LNCaP clone FGC (cell line): ENCODE measurements at regions not wholly inside any gene's neighbourhood (a gene's known extent, or its start where the extent isn't known, plus 50 kb on each side); places are given as distances from the start of the nearest gene placed in this dataset.

ENCODE experiments used
- DNase-seq: peaks from one replicate; pipeline ENCODE4 v3.0.0-alpha.2; 2011; ENCODE audit warnings: low read depth
- H3K4me3 ChIP-seq: 2 replicates; pipeline ENCODE4 v1.5.1; 2011; ENCODE audit warnings: mild to moderate bottlenecking, low read depth, low read length, control low read depth
- TF ChIP-seq, protein P1 (sequence below): IDR thresholded peaks from 2 replicates; pipeline ENCODE4 v1.5.1; 2012; ENCODE audit warnings: mild to moderate bottlenecking; ENCODE audit not compliant: control insufficient read depth, insufficient read depth; ENCODE audit errors: extremely low read depth

- TF ChIP-seq, protein P1, sequence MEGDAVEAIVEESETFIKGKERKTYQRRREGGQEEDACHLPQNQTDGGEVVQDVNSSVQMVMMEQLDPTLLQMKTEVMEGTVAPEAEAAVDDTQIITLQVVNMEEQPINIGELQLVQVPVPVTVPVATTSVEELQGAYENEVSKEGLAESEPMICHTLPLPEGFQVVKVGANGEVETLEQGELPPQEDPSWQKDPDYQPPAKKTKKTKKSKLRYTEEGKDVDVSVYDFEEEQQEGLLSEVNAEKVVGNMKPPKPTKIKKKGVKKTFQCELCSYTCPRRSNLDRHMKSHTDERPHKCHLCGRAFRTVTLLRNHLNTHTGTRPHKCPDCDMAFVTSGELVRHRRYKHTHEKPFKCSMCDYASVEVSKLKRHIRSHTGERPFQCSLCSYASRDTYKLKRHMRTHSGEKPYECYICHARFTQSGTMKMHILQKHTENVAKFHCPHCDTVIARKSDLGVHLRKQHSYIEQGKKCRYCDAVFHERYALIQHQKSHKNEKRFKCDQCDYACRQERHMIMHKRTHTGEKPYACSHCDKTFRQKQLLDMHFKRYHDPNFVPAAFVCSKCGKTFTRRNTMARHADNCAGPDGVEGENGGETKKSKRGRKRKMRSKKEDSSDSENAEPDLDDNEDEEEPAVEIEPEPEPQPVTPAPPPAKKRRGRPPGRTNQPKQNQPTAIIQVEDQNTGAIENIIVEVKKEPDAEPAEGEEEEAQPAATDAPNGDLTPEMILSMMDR = peak; percentile 5; the same call in 1 of the 2 replicates
- no peak overlapping the region for H3K4me3 ChIP-seq
- no peak for DNase-seq
These were observed 159.3 kb downstream of the TSEN15 start for GRCh38 chr1:184210862-184211261.

GRCh38 chr1:184212649-184213314 lies 161.3 kb downstream of the TSEN15 start:
- TF ChIP-seq, protein P1 = no peak
- H3K4me3 ChIP-seq = no peak overlapping the region
- no peak for DNase-seq

DNA sequence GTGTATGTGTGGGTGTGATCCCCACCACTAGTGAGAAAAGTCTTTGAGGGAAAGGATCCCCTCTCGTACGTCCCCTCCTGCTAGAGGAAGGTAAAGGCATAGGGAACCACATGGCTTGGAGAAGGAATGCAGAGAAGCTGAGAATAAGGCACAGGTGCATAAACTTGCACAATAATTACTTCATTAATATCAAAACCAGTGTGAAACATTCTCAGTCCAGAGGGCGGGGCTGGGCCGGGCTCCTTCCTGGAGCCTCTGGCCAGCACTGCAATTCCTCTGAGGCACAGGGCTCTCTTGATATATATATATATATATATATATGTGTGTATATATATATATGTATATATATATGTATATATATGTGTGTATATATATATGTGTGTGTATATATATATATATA lies 162.6 kb downstream of the TSEN15 start:
- DNase-seq = no peak
- H3K4me3 ChIP-seq = no peak overlapping the region
- TF ChIP-seq, protein P1 = no peak

GRCh38 chr1:184215274-184215925 lies 163.9 kb downstream of the TSEN15 start:
- H3K4me3 ChIP-seq = no peak overlapping the region
- no peak for DNase-seq
- TF ChIP-seq, protein P1 = no peak

DNA sequence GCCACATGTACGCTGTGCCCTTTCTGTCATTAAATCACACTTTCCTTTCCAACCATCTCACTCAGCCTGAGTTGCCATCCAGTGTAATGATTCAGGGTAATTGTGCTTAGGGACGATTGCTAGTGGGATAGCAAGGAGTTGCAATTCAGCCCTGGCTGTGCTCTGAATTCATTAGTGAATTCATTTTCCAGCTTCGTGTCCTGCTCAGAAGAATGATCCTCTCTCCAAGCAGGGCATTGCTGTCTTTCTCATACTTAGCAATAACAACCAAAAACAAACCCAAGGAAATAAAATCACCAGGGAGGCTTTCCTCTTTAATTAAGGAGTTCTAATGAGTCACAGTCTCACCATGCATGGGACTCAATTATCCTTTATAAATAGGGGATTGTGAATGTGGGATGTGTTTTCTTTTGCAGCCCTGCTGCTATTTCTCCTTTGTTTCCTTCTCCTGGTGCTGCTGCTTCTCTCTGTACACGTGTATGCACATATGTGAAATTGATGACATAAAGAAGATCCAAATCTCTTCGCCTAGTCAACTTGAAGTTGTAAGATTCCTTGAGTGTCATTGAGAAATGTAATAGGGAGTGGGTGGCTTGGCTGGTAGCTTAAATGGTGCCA lies 167.0 kb downstream of the TSEN15 start:
- DNase-seq = no peak
- TF ChIP-seq, protein P1 = no peak
- H3K4me3 ChIP-seq = no peak overlapping the region

- TF ChIP-seq, protein P1 = no peak
- DNase-seq = no peak
- H3K4me3 ChIP-seq = no peak overlapping the region
These were observed 167.4 kb upstream of the C1orf21 start for GRCh38 chr1:184219414-184219813.
